ENCODE measurements at regions not wholly inside any gene's neighbourhood (a gene's known extent, or its start where the extent isn't known, plus 50 kb on each side); places are given as distances from the start of the nearest gene placed in this dataset.

GRCh38 chr2:163367825-163368582 is 367.8 kb downstream of the FIGN start:
- Histone ChIP-seq H3K4me1 (no peaks in the 10 kb centered on the region), H3K27ac (no peak overlapping the region), H3K27me3 (no peaks in the 10 kb centered on the region), H3K9me3 (no peaks in the 10 kb centered on the region), H3K36me3 (replicated peaks in 1 of 2; ENCODE audit: insufficient read depth in 1 of 2, low read depth in 2 of 2) (no peaks in the 10 kb centered on the region), H3K4me3 (no peak overlapping the region)
- 83 to 85% methylated on average over 4 of the region's 4 CpGs for WGBS, 2 donors
- ATAC-seq (no peak), DNase-seq (no peak)
- intact Hi-C loops (cut with DNase I), result no loop called here
- TF ChIP-seq CTCF (IDR thresholded peaks at IDR 0.05) (no peak), POLR2A (IDR thresholded peaks at IDR 0.05) (no peak)

- H3K4me3 ChIP-seq, result no peak overlapping the region
- no peaks in the 10 kb centered on the region for H3K9me3 ChIP-seq
- intact Hi-C loops (cut with DNase I), result no loop called here
- TF ChIP-seq POLR2A (IDR thresholded peaks at IDR 0.05) (no peak), CTCF (IDR thresholded peaks at IDR 0.05) (no peak)
- ATAC-seq, result no peak
- no peaks in the 10 kb centered on the region for H3K4me1 ChIP-seq
- H3K27ac ChIP-seq, result no peak overlapping the region
- no peaks in the 10 kb centered on the region for H3K27me3 ChIP-seq
- no peak for DNase-seq
- no peaks in the 10 kb centered on the region for H3K36me3 ChIP-seq (replicated peaks in 1 of 2; ENCODE audit: insufficient read depth in 1 of 2, low read depth in 2 of 2)
Observed at GRCh38 chr2:163364736-163365135, 371.1 kb downstream of the FIGN start.

- WGBS, 2 donors, result 72 to 79% methylated on average over 1 of the region's 1 CpG
- H3K36me3 ChIP-seq (replicated peaks in 1 of 2; ENCODE audit: insufficient read depth in 1 of 2, low read depth in 2 of 2), result no peaks in the 10 kb centered on the region
- no peak for DNase-seq
- H3K4me3 ChIP-seq, result no peak overlapping the region
- H3K27ac ChIP-seq, result no peak overlapping the region
- H3K9me3 ChIP-seq, result no peaks in the 10 kb centered on the region
- intact Hi-C loops (cut with DNase I), result no loop called here
- peaks cover 7% of the 10 kb centered on the region for H3K4me1 ChIP-seq
- TF ChIP-seq POLR2A (IDR thresholded peaks at IDR 0.05), result no peak
- no peak for TF ChIP-seq CTCF (IDR thresholded peaks at IDR 0.05)
- no peak for ATAC-seq
- H3K27me3 ChIP-seq, result no peaks in the 10 kb centered on the region
Observed at GRCh38 chr2:163353551-163353950, 382.3 kb downstream of the FIGN start.

- intact Hi-C loops (cut with DNase I), result no loop called here
- no peak for TF ChIP-seq POLR2A (IDR thresholded peaks at IDR 0.05)
- no peak for TF ChIP-seq CTCF (IDR thresholded peaks at IDR 0.05)
Observed at GRCh38 chr2:163351966-163352365, 383.8 kb downstream of the FIGN start.

GRCh38 chr2:163351143-163351542 is 384.7 kb downstream of the FIGN start:
- Histone ChIP-seq H3K27ac (no peak overlapping the region), H3K4me1 (peaks cover 16% of the 10 kb centered on the region), H3K4me3 (no peak overlapping the region), H3K9me3 (no peaks in the 10 kb centered on the region), H3K36me3 (replicated peaks in 1 of 2; ENCODE audit: insufficient read depth in 1 of 2, low read depth in 2 of 2) (no peaks in the 10 kb centered on the region), H3K27me3 (no peaks in the 10 kb centered on the region)
- intact Hi-C loops (cut with DNase I), result no loop called here
- 76 to 88% methylated on average over 3 of the region's 3 CpGs for WGBS, 2 donors
- no peak for TF ChIP-seq CTCF (IDR thresholded peaks at IDR 0.05)
- no peak for TF ChIP-seq POLR2A (IDR thresholded peaks at IDR 0.05)
- ATAC-seq, result no peak
- no peak for DNase-seq

More at GRCh38 chr2:163351966-163352365, 383.8 kb downstream of the FIGN start:
- no peak overlapping the region for H3K4me3 ChIP-seq
- ATAC-seq (no peak), DNase-seq (no peak)
- H3K4me1 ChIP-seq, result peaks cover 16% of the 10 kb centered on the region
- H3K27me3 ChIP-seq, result no peaks in the 10 kb centered on the region
- H3K27ac ChIP-seq, result no peak overlapping the region
- H3K9me3 ChIP-seq, result no peaks in the 10 kb centered on the region
- no peaks in the 10 kb centered on the region for H3K36me3 ChIP-seq (replicated peaks in 1 of 2; ENCODE audit: insufficient read depth in 1 of 2, low read depth in 2 of 2)
- WGBS, 2 donors, result 80 to 90% methylated on average over 2 of the region's 2 CpGs

All from body of pancreas (tissue), 4 donors.